C4-2B (cell line): ENCODE measurements at regions not wholly inside any gene's neighbourhood (a gene's known extent, or its start where the extent isn't known, plus 50 kb on each side); places are given as distances from the start of the nearest gene placed in this dataset.

Experiments used
- ZFX ChIP-seq: fragments of 450-650 bp; IDR thresholded peaks from 2 replicates; pipeline ENCODE4 v1.6.1; 2017
- TF ChIP-seq, protein P1 (sequence below): fragments of 450-650 bp; conservative IDR thresholded peaks from 2 replicates; pipeline ENCODE4 v1.5.1; 2017; ENCODE audit warnings: mild to moderate bottlenecking

DNA sequence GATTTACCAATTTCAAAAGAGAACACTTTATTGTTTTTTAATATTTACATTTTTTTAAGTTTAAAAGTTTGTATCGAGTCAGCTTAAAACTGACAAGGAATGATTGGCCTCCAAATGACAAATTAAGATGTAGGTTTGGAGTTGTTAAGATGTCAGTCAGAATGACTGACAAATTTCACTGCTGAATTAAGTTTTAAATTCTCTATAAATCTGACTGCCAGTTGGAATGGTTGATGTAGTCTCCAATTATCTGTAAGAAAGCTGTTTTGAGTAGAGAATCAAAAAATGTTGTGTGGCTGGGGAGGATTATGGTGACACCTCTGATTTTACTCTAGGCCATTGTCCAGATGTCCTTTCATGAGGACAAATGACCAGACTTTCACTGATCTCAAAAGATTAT lies 165.3 kb upstream of the CDH20 start:
- TF ChIP-seq, protein P1, sequence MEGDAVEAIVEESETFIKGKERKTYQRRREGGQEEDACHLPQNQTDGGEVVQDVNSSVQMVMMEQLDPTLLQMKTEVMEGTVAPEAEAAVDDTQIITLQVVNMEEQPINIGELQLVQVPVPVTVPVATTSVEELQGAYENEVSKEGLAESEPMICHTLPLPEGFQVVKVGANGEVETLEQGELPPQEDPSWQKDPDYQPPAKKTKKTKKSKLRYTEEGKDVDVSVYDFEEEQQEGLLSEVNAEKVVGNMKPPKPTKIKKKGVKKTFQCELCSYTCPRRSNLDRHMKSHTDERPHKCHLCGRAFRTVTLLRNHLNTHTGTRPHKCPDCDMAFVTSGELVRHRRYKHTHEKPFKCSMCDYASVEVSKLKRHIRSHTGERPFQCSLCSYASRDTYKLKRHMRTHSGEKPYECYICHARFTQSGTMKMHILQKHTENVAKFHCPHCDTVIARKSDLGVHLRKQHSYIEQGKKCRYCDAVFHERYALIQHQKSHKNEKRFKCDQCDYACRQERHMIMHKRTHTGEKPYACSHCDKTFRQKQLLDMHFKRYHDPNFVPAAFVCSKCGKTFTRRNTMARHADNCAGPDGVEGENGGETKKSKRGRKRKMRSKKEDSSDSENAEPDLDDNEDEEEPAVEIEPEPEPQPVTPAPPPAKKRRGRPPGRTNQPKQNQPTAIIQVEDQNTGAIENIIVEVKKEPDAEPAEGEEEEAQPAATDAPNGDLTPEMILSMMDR = no peak
- TF ChIP-seq ZFX = no peak
